Activated gamma-delta T cell treated with Interleukin-2 at 50 U/mL for 16 hours (primary cell): ENCODE measurements at regions not wholly inside any gene's neighbourhood (a gene's known extent, or its start where the extent isn't known, plus 50 kb on each side); places are given as distances from the start of the nearest gene placed in this dataset.
A peak's percentile ranks its signal among the peaks of the same experiment; 100 is the strongest.

ENCODE experiments used
- DNase-seq: peaks from one replicate; pipeline ENCODE4 v3.0.0-alpha.2; 2020

DNA sequence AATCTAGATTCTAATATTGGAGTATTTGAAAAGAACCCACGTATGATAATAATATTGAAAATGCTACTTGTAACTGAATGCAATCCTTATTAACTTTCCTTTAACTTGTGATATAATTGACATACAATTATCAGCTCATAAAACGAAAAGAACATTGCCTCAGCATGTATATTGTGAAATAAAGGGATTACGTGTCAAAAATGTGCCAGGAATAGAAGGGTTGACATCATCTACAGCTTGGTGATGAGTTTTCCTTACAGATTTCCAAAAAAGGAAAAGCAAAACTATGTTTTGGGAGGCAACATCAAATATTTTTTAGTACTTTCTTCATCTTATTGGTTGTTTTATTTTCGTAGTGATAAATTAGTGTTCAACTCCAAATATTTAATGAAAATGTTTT, 266.0 kb upstream of the PTGER4 start:
- DNase-seq: no peak

DNA sequence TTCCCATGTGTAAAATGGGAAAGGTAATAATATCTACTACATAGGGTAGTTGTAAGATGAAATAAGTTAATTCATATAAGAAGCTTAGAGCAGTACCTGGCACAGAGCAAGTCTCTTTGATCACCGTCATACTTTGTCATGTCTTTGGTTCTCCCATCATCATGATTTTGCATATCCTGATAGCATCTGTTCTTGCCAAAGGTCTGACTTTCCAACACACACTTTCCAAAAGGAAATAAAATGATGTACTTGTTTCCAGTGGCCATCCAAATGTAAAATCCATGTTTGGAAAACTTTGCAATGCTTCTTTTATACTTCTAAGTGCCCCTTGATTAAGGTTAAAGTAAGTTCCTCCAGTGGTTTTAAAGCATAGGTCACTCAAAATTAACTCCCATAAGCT, 266.9 kb upstream of the PTGER4 start:
- DNase-seq: no peak

DNA sequence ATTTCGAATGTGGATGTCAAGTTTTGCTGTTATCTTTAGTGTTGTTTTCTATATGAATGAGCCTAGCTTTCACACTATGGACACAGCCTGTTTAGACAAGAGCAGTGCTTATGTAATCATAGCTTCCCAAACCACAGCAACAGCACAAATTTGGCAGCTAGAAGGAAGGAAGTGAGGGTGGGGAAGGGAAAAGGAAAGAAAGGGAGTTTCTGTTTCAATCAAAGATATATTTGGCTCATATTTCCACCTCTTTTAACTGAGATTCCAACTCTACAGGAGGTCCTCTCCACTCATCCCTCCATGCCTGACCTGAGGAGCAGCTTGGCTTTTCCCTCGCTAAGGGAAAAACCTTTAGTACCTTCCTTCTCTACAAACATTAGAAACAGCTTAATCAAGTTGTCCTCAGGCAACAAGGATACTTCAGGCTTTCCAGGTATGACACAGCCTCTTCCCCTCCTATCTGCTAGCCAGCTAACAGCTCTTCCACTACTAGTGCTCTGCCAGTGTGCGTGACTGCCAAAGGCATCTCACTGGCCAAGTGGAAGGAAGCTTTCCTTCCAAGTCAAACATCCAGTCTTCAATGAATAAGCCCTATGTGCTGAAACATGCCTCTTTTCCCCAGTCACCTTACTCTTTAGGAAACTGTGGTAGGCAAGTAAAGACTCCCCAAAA, 268.6 kb upstream of the PTGER4 start:
- DNase-seq: no peak

DNA sequence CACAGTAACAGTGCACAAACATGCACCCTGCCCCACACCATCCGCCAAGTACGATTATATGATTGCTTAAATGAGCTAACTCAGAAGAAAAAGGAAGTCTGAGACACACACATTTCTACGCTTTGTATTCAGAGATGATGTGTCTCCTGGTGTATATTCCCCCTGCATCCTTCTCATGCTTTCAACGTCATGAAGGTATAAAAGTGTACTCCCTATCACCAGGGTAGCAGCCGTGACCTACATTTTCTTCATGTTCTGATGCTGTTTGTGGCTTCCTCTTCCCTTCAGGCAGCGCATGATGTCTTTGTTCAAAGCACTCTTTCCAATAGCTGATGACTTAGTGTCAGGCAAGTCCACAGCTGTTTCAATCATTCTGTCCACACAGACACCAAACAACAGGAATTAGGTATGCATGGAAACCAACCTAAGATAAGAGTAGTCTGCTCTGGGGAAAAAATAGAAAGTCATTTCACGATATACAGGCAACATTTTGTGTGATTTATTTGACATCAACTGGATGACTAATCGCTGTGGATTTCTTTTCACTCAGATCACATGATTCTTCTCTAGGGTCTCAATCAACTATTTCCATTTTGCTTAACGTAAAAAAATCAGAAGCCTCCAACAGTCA, 269.4 kb upstream of the PTGER4 start:
- peak; percentile 63 for DNase-seq

- no peak for DNase-seq
These were observed 270.1 kb upstream of the PTGER4 start for GRCh38 chr5:40409601-40410000.

DNA sequence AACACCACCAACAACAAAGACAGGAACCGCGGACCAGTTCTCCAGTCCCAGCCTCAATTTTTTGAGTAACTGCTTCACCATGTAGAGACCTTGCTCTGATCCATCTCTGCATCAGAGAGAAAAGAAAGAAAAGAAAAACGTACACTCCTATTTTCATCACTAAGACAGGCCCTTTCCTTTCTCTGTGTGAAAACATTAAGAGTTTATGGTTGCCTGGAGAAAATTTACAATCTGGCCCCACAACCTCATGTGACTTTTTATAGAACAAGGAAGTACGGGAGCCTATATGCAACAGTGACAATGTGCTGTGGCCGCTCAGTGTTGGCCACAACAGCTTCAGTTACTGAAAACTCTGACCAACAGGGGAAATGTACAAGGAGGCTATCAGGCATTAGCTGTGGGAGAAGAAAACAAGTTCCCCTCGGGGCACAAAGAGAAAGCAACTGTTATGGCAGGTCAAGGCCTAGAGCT, 272.9 kb upstream of the PTGER4 start:
- no peak for DNase-seq

GRCh38 chr5:40405996-40406740, 273.5 kb upstream of the PTGER4 start:
- DNase-seq: no peak

- no peak for DNase-seq
These were observed 274.5 kb upstream of the PTGER4 start for GRCh38 chr5:40405230-40405629.

- DNase-seq: no peak
These were observed 275.1 kb upstream of the PTGER4 start for GRCh38 chr5:40404613-40405012.

DNA sequence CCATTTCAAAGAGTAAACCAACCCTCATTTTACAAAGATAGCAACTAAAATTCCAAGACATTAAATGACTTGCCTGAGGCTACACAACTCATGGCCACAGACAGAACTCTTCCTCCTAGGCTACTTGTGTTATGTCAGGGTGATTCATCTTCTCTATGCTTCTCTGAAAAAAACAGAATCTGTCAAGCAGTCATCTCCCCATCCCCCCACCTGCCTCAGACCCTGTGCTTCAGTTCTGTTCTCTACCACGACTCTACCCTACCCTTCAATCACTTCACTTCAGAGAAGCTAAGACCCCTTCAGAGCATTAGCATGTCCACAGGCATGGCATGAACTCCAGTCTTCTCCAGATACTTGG, 277.7 kb upstream of the PTGER4 start:
- no peak for DNase-seq

GRCh38 chr5:40401284-40402006, 278.3 kb upstream of the PTGER4 start:
- DNase-seq: no peak

- DNase-seq: no peak
These were observed 279.5 kb upstream of the PTGER4 start for GRCh38 chr5:40400245-40400644.

- DNase-seq: no peak
These were observed 280.4 kb upstream of the PTGER4 start for GRCh38 chr5:40399349-40399748.

DNA sequence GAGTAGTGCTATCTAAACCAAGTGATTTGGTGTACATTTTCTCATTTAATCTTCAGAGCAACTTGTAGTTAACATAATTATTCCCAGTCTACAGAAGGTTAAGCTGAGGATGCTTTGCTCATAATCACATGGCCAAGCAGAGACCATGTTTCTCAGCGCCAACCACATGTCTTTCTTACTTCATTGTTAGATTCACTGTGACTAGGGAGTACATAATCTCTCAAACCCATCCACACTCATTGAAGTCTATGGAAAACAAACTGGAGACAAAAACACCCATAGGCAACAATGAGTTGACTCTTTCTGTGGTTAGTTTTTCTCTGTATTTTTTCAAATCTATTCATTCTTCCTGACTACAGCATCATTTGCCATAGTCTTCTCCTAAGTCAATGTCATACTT, 281.7 kb upstream of the PTGER4 start:
- no peak for DNase-seq

DNA sequence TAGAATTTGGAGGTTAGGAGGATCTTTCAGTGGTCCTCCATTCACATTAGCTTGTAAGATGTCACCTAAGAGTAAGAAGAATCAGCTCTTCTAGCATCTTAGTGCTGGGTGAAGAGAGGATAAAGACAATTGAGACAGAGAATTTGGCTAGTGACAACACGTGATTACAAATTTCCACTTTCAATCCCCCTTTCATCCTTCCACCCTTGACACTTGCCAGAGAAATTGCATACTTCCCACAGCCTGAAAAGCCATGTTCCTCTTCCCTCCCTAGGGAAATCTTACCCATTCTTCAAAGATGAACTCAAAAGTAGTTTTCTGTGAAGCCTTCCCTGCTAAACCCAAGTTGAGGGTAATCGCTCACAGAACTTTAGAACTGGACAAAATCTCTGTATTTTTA, 282.6 kb upstream of the PTGER4 start:
- no peak for DNase-seq

- no peak for DNase-seq
These were observed 283.4 kb upstream of the PTGER4 start for GRCh38 chr5:40396317-40396716.

GRCh38 chr5:40395251-40395650, 284.5 kb upstream of the PTGER4 start:
- DNase-seq: no peak

- DNase-seq: no peak
These were observed 285.0 kb upstream of the PTGER4 start for GRCh38 chr5:40394698-40395097.

DNA sequence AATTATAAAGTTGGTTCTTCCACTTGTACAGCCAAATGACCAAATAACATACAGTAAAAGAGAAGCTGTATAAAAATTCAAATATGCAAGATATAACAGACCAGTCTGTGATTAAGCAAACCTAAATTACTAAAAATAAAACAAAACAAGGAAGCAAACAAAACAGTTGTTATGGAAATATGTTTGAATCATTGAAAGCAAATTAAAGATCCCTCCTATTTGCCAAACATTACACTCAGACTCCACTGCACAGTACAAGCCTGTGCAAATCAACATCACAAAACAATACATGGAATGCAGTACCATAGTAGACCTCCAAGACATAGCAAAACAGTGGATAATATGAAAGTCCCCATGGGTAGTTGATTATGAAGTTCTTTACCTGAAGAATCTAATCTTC, 288.1 kb upstream of the PTGER4 start:
- no peak for DNase-seq

DNA sequence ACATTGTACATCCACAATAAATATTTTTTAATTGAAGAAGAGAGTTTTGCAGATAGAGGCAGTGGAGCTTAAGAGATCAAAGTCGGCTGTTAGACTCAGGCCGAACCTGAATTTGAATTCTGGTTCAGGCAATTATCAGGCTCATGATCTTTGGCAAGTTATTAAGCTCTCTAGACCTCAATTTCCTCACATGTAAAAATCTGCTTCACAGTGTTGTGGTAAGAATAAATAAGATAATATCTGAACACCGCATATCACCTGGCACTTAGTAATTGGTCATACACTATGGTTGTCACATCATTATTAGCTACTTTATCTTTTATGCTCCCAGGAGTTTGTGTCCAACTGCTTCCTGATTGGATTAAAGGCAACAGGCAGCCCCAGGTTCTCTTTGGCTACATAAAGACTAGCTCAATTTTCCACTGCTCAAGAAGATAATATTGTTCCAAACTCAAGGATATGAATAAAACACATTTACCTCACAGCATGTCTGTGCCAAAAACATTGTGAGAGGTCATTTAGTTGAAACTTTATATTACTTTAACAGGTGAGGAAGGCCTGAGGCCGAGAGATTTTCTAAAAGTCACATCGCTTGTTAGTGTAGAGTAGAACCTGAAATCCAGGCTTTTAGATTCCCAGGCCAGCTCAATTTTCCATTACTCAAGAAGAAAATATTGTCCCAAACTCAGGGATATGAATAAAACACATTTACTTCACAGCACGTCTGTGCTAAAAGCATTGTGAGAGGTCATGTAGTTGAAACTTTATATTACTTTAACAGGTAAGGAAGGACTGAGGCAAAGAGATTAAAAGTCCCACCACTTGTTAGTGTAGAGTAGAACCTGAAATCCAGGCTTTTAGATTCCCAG, 289.2 kb upstream of the PTGER4 start:
- no peak for DNase-seq

DNA sequence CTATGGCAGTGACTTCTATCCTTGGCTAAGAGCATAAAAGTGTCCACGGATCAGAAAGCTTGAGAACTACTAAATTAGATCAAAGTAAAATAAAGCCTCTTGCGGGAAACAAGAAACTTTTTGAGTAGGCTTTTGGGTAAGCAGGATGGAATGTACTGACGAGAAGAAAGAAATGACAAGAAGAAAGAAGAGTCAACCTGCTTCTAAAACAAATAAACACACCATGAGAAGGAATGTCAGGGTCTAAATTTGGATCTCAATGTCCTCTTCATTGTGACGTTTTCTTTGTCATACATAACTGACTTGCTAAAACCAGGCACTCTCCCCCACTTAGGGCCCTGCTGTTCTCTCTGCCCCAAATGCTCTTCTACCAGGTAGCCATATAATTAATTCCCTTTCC, 290.1 kb upstream of the PTGER4 start:
- DNase-seq: no peak

GRCh38 chr5:40386289-40386688, 293.4 kb upstream of the PTGER4 start:
- no peak for DNase-seq

- DNase-seq: no peak
These were observed 294.2 kb upstream of the PTGER4 start for GRCh38 chr5:40385544-40385943.
